ENCODE measurements at regions not wholly inside any gene's neighbourhood (a gene's known extent, or its start where the extent isn't known, plus 50 kb on each side); places are given as distances from the start of the nearest gene placed in this dataset.

DNA sequence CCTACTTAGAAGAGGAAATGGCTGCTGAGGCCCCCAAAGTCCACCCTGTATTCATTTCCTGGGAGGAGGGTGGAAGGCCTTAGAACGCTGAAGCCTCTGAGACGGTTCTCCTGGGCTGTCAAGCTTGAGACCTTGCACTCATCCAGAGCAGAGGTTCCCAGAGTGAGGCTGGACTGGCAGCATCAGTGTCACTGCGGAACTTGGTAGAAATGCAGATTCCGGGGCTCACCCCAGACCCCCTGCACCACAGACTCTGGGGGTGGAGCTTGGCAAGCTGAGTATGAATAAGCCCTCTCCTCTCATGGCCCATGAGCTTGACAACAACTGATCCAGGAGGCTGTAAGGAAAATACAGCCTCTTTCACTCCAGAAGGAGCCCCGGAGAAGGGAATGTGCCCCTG, 218.3 kb downstream of the IRF8 start:
- no peak for DNase-seq (ENCODE audit: low read depth)
- TF ChIP-seq, protein P1, sequence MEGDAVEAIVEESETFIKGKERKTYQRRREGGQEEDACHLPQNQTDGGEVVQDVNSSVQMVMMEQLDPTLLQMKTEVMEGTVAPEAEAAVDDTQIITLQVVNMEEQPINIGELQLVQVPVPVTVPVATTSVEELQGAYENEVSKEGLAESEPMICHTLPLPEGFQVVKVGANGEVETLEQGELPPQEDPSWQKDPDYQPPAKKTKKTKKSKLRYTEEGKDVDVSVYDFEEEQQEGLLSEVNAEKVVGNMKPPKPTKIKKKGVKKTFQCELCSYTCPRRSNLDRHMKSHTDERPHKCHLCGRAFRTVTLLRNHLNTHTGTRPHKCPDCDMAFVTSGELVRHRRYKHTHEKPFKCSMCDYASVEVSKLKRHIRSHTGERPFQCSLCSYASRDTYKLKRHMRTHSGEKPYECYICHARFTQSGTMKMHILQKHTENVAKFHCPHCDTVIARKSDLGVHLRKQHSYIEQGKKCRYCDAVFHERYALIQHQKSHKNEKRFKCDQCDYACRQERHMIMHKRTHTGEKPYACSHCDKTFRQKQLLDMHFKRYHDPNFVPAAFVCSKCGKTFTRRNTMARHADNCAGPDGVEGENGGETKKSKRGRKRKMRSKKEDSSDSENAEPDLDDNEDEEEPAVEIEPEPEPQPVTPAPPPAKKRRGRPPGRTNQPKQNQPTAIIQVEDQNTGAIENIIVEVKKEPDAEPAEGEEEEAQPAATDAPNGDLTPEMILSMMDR (IDR thresholded peaks at IDR 0.05; ENCODE audit: insufficient read depth, low read length): no peak
- H3K4me3 ChIP-seq (ENCODE audit: low read depth, low read length): no peak overlapping the region

DNA sequence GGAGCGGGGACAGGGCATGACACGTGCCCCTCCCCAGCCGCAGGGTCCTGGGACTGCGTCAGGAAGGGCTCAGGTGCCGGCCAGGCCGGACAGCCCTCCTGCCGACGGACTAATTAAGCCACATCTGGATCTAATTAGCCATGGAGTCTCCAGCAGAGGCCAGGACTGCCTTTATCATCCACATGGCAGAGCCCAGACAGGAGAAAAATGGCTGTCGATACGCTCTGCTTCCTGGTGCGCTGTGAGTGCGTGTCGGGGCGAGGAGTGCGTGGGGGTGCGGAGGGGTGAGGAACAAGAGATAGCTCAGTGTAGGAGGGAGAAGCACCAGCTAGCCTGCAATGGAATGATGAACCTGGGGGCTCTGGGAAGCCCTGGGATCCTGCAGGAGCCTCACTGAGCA, 218.8 kb downstream of the IRF8 start:
- TF ChIP-seq, protein P1 (IDR thresholded peaks at IDR 0.05; ENCODE audit: insufficient read depth, low read length): no peak
- DNase-seq (ENCODE audit: low read depth): peak; percentile 27

DNA sequence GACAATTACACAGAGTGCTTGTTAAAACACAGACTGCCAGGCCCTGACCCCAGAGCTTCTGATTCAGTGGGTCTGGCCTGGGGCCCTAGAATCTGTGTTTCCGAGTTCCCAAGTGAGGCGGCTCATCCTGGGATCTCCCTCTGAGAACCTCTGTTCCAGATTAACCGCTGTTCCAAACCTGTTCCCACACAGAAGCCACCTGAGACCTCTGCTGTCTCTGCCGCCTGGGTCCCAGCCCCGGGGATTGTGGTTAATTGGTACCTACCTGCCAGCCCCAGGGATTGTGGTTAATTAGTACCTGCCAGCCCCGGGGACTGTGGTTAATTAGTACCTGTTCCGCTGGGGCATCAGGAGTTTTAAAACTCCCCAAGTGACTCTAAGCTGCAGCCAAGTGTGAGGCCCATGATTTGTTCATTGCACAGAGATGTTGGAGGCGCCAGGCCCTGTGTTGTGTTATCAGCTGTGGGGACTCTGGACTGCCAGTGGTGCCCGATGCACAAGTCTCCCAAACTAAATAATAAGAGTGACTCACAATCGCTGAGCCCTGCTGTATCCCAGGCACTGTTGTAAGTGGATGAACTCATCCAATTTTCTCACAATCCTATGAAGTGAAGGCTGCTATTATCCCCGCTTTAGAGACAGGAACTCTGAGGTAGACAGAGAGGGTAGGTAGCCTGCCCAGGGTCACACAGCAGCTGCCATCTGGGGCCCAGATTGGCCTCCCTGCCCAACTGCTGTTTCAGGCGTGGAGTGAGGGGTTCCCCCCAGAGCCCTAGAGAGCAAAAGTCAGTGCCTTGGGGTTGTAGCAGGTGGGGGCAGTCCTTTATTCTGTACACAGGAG, 219.7 kb downstream of the IRF8 start:
- H3K4me3 ChIP-seq (ENCODE audit: low read depth, low read length): no peak overlapping the region
- peak; percentile 32 for DNase-seq (ENCODE audit: low read depth)
- TF ChIP-seq, protein P1 (IDR thresholded peaks at IDR 0.05; ENCODE audit: insufficient read depth, low read length): no peak

More for the DNA sequence above, 218.8 kb downstream of the IRF8 start:
- no peak overlapping the region for H3K4me3 ChIP-seq (ENCODE audit: low read depth, low read length)

DNA sequence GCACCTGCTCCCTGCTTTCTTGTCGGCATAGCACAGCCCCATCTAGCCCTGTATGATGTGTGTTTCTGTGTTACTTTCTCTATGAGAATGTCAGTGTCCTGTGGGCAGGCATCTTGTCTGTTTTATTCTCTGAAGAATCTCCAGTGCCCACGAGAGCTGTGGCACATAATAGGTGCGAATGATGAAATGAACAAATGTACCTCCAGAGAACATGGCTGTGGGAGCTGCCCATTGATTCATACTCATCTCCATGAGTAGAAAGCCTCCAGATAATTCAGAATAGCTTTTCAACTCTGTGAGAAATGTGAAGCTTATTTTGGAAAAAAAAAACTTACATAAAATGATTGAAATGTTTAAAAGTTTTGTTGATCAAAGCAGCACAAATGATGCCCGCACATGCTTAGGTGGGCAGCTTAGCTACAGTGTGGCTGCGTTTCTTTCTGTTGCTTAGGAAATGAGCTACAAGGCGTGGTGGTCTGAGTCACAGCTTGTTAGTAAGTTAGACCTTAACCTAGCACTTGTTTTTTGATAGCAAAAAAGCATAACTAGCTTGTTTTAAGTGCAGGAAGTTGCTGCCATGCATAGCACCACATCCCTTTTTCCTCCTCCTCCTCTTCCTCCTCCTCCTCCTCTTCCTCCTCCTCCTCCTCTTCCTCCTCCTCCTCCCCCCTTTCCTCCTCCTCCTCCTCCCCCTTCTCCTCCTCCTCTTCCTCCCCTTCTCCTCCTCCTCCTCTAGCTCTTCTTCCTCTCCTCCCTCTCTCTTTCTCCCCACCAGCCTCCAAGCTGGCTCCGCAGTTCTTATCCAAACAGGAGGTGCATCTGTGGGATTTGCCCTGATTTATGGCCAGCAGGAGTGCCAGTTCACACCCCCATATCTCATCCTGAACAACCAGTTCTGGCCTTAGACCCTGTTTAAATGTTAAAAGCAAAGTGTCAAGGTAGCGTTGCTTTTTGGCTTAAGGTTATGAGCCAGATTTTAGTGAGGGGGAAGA, 221.5 kb downstream of the IRF8 start:
- TF ChIP-seq, protein P1 (IDR thresholded peaks at IDR 0.05; ENCODE audit: insufficient read depth, low read length): no peak
- H3K4me3 ChIP-seq (ENCODE audit: low read depth, low read length): no peak overlapping the region
- DNase-seq (ENCODE audit: low read depth): peak; percentile 16

DNA sequence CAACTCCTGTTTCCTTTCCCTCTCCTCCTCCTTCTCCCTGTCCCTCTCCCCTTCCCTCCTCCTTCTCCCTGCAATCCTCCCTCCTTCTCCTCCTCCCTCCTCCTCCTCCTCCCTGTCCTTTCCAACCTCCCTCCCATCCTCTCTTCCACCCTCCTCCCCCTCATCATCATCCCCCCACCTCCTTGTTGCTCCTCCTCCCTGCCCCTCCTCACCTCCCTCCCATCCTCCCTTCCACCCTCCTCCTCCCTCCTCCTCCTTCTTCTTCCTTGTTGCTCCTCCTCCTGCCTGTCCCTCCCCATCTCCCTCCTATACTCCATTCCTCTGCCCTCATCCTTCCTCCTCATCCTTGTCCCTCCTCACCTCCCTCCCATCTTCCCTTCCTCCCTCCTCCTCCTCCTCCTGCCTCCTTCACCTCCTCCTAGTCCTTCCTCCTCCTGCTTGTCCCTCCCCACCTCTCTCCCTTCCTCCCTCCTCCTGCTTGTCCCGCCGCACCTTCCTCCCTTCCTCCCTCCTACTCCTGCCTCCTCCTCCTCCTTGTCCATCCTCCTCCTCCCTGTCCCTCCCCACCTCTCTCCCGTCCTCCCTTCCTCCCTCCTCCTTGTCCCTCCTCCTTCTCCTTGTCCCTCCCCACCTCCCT, 222.5 kb downstream of the IRF8 start:
- no peak for DNase-seq (ENCODE audit: low read depth)
- no peak overlapping the region for H3K4me3 ChIP-seq (ENCODE audit: low read depth, low read length)
- TF ChIP-seq, protein P1 (IDR thresholded peaks at IDR 0.05; ENCODE audit: insufficient read depth, low read length): no peak

DNA sequence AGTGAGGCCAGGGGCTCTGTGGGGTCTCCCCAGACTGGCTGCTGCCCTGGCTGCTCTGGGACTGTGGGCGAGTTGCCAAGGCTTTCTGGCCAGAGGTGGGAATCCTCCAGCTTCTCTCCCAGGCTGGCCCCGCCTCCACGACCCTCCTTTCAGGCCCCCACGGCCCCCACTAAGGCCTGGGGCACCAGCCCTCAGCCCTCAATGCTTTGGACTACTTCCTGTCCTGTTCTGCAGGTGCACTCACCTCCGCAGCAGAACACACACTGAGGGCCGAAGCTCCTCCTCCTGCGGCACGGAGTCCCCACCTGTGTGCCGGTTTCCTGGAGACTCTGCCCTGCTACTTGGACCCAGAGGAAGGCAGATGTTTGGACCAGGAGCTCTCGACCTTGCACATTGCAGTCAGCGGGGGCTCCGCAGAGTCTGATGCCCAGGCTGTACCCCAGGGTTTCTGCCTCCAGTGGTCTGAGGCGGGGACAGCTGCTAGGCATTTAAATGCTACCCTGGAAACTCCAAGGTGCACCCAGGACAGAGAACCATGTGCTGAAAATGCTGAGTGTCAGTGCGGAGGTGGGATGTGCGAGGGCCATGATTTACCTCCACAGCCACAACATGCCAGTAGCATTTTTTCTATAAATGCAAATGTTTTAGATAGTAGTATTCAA, 223.8 kb downstream of the IRF8 start:
- DNase-seq (ENCODE audit: low read depth): no peak
- TF ChIP-seq, protein P1 (IDR thresholded peaks at IDR 0.05; ENCODE audit: insufficient read depth, low read length): no peak
- H3K4me3 ChIP-seq (ENCODE audit: low read depth, low read length): no peak overlapping the region

Data from fibroblast of the aortic adventitia (primary cell).